GM23338 (cell line): ENCODE measurements at regions not wholly inside any gene's neighbourhood (a gene's known extent, or its start where the extent isn't known, plus 50 kb on each side); places are given as distances from the start of the nearest gene placed in this dataset.

Experiments
- CTCF ChIP-seq, 2 experiments: fragments of 200-600 bp in 1 of 2; sonication (generic) in 1 of 2; conservative IDR thresholded peaks; 2 replicates each; pipeline versions ENCODE4 v1.5.1 to v1.6.1; 2016 to 2017; ENCODE audit warnings: antibody characterized with exemption in 2 of 2, low read depth in 2 of 2, mild to moderate bottlenecking in 2 of 2, moderate library complexity in 1 of 2
- ETS1 ChIP-seq: IDR thresholded peaks from 2 replicates; pipeline ENCODE4 v1.6.1; 2016; ENCODE audit warnings: antibody characterized with exemption
- EZH2 ChIP-seq: fragments of 200-600 bp; sonication (generic); IDR thresholded peaks from one replicate; pipeline ENCODE4 v1.8.0; 2017; ENCODE audit warnings: antibody characterized with exemption, mild to moderate bottlenecking, low read depth; ENCODE audit not compliant: unreplicated experiment
- EZH2phosphoT487 ChIP-seq: fragments of 200-600 bp; sonication (generic); IDR thresholded peaks from one replicate; pipeline ENCODE4 v1.8.1; 2018; ENCODE audit warnings: antibody characterized with exemption; ENCODE audit not compliant: unreplicated experiment
- JUNB ChIP-seq: IDR thresholded peaks from one replicate; pipeline ENCODE4 v1.6.1; 2016; ENCODE audit warnings: antibody characterized with exemption; ENCODE audit not compliant: unreplicated experiment
- POLR2AphosphoS5 ChIP-seq: IDR thresholded peaks from 2 replicates; pipeline ENCODE4 v1.6.1; 2016; ENCODE audit warnings: antibody characterized with exemption, low read depth
- REST ChIP-seq: IDR thresholded peaks from one replicate; pipeline ENCODE4 v1.6.1; 2018; ENCODE audit warnings: antibody characterized with exemption; ENCODE audit not compliant: unreplicated experiment

GRCh38 chr4:146113171-146113570 lies 62.3 kb upstream of the LSM6 start:
- TF ChIP-seq JUNB: no peak
- no peak for TF ChIP-seq EZH2
- no peak for TF ChIP-seq CTCF (conservative IDR thresholded peaks at IDR 0.05; ENCODE audit: low read depth in 2 of 2)
- no peak for TF ChIP-seq REST
- TF ChIP-seq POLR2AphosphoS5: no peak
- no peak for TF ChIP-seq EZH2phosphoT487
- TF ChIP-seq ETS1: no peak
